ENCODE measurements at regions not wholly inside any gene's neighbourhood (a gene's known extent, or its start where the extent isn't known, plus 50 kb on each side); places are given as distances from the start of the nearest gene placed in this dataset.

DNA sequence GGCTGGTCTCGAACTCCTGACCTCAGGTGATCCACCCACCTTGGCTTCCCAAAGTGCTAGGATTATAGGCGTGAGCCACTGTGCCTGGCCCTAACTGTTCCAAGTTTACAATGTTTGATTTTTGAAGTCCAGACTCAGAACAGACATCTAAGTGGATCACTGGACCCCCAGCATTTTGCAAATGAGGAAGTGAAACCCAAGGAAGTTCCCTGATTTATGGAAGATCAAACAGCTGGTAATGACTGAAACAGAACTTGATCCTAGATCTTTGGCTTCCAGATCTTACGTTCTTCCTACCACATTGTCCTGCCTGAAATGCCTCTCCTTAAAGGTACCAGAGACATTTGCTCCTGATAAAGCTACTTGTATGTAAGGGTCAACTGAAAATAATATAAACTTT is 58.3 kb upstream of the NCOA1 start:
- Mint-ChIP-seq H3K36me3 (ENCODE audit: low read depth) (no peaks in the 10 kb centered on the region), H3K27ac (no peak overlapping the region), H3K27me3 (ENCODE audit: insufficient read depth) (peaks cover 8% of the 10 kb centered on the region), H3K4me1 (ENCODE audit: low read depth) (peaks cover 8% of the 10 kb centered on the region; the same call in 1 of the 2 replicates), H3K4me3 (no peak overlapping the region), H3K9me3 (no peaks in the 10 kb centered on the region)
- TF ChIP-seq, protein P1, sequence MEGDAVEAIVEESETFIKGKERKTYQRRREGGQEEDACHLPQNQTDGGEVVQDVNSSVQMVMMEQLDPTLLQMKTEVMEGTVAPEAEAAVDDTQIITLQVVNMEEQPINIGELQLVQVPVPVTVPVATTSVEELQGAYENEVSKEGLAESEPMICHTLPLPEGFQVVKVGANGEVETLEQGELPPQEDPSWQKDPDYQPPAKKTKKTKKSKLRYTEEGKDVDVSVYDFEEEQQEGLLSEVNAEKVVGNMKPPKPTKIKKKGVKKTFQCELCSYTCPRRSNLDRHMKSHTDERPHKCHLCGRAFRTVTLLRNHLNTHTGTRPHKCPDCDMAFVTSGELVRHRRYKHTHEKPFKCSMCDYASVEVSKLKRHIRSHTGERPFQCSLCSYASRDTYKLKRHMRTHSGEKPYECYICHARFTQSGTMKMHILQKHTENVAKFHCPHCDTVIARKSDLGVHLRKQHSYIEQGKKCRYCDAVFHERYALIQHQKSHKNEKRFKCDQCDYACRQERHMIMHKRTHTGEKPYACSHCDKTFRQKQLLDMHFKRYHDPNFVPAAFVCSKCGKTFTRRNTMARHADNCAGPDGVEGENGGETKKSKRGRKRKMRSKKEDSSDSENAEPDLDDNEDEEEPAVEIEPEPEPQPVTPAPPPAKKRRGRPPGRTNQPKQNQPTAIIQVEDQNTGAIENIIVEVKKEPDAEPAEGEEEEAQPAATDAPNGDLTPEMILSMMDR (IDR thresholded peaks at IDR 0.05) = no peak
- DNase-seq = no peak

DNA sequence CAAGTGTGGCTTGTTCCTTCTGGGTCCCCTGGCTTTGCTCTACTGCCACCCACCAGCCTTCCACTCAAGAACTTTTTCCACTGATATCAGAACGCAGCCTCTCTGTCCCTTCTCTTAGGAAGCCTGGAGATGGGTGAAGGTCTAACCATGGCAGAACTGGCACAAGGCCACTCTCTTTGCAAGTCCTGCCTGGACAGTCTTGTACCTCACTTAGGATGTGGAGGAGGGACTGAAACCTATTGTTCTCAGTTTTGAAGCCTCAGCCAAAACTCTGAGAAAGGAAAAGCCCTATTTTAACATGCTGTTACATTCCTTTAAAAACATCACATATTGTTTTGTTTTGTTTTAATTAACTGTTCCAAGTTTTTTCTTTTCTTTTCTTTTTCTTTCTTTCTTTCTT is 58.9 kb upstream of the NCOA1 start:
- H3K4me3 Mint-ChIP-seq = no peak overlapping the region
- peaks cover 8% of the 10 kb centered on the region; the same call in 1 of the 2 replicates for H3K4me1 Mint-ChIP-seq (ENCODE audit: low read depth)
- TF ChIP-seq, protein P1 (IDR thresholded peaks at IDR 0.05) = no peak
- H3K27ac Mint-ChIP-seq = no peak overlapping the region
- DNase-seq = no peak
- peaks cover 9% of the 10 kb centered on the region for H3K27me3 Mint-ChIP-seq (ENCODE audit: insufficient read depth)
- no peaks in the 10 kb centered on the region for H3K36me3 Mint-ChIP-seq (ENCODE audit: low read depth)
- no peaks in the 10 kb centered on the region for H3K9me3 Mint-ChIP-seq

DNA sequence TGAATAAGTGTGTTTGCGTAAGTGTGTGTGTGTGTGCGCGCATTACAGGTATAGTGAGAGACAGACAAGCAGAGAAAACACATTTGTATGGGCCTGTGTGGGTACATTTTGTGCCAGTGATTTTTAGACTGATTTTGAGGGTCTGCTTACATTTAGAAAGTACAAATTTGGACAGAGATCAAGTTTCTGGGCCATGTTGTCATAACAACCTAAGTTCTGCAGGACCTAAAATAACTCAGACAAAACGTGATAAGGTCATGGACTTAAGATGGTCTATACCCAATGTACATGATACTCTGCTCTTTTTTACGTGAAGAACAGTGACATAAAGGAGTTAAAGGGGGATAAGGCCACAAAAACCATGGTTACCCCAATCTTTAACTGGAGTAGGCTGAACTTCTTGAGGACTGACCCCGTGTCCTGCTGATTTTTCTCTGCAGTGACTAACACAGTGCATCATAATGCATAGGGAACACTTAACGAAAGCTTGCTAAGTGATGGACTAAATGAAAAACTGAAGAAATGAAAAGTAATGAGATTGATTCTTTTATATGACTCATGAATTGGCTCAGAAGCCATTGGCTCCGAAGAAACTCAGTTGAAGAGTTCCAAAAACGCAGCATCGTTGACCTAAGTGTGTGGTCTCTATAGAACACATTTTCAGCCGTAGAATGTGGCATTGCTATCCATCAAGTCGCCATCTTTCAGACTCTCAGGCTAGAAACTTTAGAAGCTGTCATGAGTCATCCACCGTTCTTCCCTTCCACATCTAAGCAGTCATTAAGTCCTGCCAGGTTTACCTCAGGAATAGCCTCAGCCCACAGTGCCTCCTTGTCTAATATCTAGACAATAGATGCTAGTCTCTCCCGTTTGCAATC is 61.6 kb upstream of the NCOA1 start:
- DNase-seq = no peak
- no peak overlapping the region for H3K27ac Mint-ChIP-seq
- TF ChIP-seq, protein P1 (IDR thresholded peaks at IDR 0.05) = no peak

DNA sequence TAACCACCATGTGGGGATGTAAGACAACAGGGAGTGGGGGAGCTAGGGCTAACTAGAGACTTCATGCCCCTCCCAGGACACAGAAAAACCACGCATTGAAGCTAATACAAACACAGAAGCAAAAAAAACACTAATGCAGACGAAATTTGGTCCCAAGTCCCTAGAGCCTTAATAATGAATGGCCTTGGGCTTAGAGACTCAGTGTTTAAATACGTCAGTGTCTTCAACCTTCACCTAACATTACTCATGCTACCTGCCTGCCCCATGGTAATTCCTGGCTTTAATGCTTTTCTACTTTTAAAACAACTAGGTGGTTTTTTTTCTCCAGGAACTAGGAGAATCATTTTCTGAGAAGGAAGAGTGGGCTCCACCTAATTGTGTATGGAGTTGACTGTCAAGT is 64.1 kb upstream of the ITSN2 start:
- Mint-ChIP-seq H3K9me3 (peaks cover 6% of the 10 kb centered on the region; the same call in 1 of the 2 replicates), H3K27me3 (ENCODE audit: insufficient read depth) (peaks cover 12% of the 10 kb centered on the region), H3K27ac (no peak overlapping the region), H3K4me1 (ENCODE audit: low read depth) (no peaks in the 10 kb centered on the region), H3K4me3 (no peak overlapping the region), H3K36me3 (ENCODE audit: low read depth) (no peaks in the 10 kb centered on the region)
- TF ChIP-seq, protein P1 (IDR thresholded peaks at IDR 0.05) = no peak
- no peak for DNase-seq

More for the DNA sequence above, 61.6 kb upstream of the NCOA1 start:
- Mint-ChIP-seq H3K9me3 (no peaks in the 10 kb centered on the region), H3K4me1 (ENCODE audit: low read depth) (no peaks in the 10 kb centered on the region), H3K4me3 (no peak overlapping the region), H3K36me3 (ENCODE audit: low read depth) (no peaks in the 10 kb centered on the region), H3K27me3 (ENCODE audit: insufficient read depth) (peaks cover 16% of the 10 kb centered on the region)

DNA sequence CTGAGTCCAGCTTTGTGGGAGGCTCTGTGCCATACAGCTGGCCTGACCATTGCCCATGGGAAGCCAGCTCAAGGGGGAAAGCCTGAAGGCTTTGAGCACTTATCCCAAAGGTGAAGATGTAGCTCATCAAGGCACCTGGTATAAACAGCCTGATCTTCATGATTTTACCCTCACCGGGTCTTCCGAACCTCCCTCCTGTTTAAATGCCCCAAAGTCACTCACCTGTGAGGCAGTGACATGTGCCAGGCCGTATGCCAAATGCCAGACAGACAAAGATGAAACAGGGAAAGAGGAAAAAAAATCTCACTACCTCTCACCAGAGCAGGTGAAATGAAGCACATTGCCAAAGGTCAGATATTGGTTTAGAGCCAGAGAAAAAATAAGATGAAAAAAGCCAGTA is 62.8 kb upstream of the ITSN2 start:
- TF ChIP-seq, protein P1 (IDR thresholded peaks at IDR 0.05) = no peak
- Mint-ChIP-seq H3K9me3 (peaks cover 6% of the 10 kb centered on the region; the same call in 1 of the 2 replicates), H3K27me3 (ENCODE audit: insufficient read depth) (peaks cover 15% of the 10 kb centered on the region), H3K36me3 (ENCODE audit: low read depth) (no peaks in the 10 kb centered on the region), H3K4me3 (no peak overlapping the region), H3K4me1 (ENCODE audit: low read depth) (no peaks in the 10 kb centered on the region), H3K27ac (no peak overlapping the region)
- DNase-seq = no peak

Data from HFFc6 (cell line).